Fibroblast of lung (primary cell): ENCODE measurements at regions not wholly inside any gene's neighbourhood (a gene's known extent, or its start where the extent isn't known, plus 50 kb on each side); places are given as distances from the start of the nearest gene placed in this dataset.

Experiments
- CTCF ChIP-seq, 2 donors: IDR thresholded peaks in 1 of 2; conservative IDR thresholded peaks in 1 of 2; 1 replicate in 1 of 2; 2 replicates in 1 of 2; pipeline ENCODE4 v1.5.1; 2011 to 2012; ENCODE audit warnings: low read length in 2 of 2, control low read depth in 1 of 2, inconsistent platforms in 1 of 2, low read depth in 1 of 2, mild to moderate bottlenecking in 1 of 2
- EZH2 ChIP-seq: IDR thresholded peaks from 2 replicates; pipeline ENCODE4 v1.5.1; 2012; ENCODE audit warnings: low read length, control low read depth, mild to moderate bottlenecking; ENCODE audit errors: missing control alignments

GRCh38 chr18:47728921-47729320 lies 201.5 kb downstream of the SMAD2 start:
- TF ChIP-seq CTCF (conservative IDR thresholded peaks at IDR 0.05 in 1 of 2, IDR thresholded peaks at IDR 0.05 in 1 of 2; ENCODE audit: low read depth in 1 of 2, low read length in 2 of 2) (no peak), EZH2 (no peak)
